Endothelial cell (in vitro differentiated cells): ENCODE measurements at regions not wholly inside any gene's neighbourhood (a gene's known extent, or its start where the extent isn't known, plus 50 kb on each side); places are given as distances from the start of the nearest gene placed in this dataset.
A peak's percentile ranks its signal among the peaks of the same experiment; 100 is the strongest.

Experiments
- DNase-seq: peaks from one replicate; pipeline ENCODE4 v3.0.0; 2021; ENCODE audit warnings: low spot score
- H3K27ac Mint-ChIP-seq: one replicate; pipeline ENCODE4 v1.8.0; 2021; ENCODE audit warnings: mixed read lengths, inconsistent platforms; ENCODE audit not compliant: unreplicated experiment
- H3K27me3 Mint-ChIP-seq: one replicate; pipeline ENCODE4 v1.8.0; 2021; ENCODE audit warnings: mild to moderate bottlenecking, moderate library complexity, mixed read lengths, inconsistent platforms; ENCODE audit not compliant: unreplicated experiment
- H3K36me3 Mint-ChIP-seq: one replicate; pipeline ENCODE4 v1.8.0; 2021; ENCODE audit warnings: mild to moderate bottlenecking, low read depth, mixed read lengths, inconsistent platforms; ENCODE audit not compliant: unreplicated experiment
- H3K4me1 Mint-ChIP-seq: one replicate; pipeline ENCODE4 v1.8.0; 2021; ENCODE audit warnings: mild to moderate bottlenecking, mixed read lengths, inconsistent platforms; ENCODE audit not compliant: unreplicated experiment
- H3K4me3 Mint-ChIP-seq: one replicate; pipeline ENCODE4 v1.8.0; 2021; ENCODE audit warnings: mild to moderate bottlenecking, mixed read lengths, inconsistent platforms; ENCODE audit not compliant: unreplicated experiment
- H3K9me3 Mint-ChIP-seq: one replicate; pipeline ENCODE4 v1.8.0; 2021; ENCODE audit warnings: mixed read lengths, inconsistent platforms; ENCODE audit not compliant: unreplicated experiment
- TF ChIP-seq, protein P1 (sequence below): fragments of 200-600 bp; sonication (generic); IDR thresholded peaks from one replicate; pipeline ENCODE4 v1.5.0; 2021; ENCODE audit warnings: antibody characterized with exemption; ENCODE audit not compliant: unreplicated experiment

GRCh38 chr2:220051716-220052115 lies 424.3 kb downstream of the SLC4A3 start:
- Mint-ChIP-seq H3K9me3 (no peaks in the 10 kb centered on the region), H3K27me3 (no peaks in the 10 kb centered on the region)

DNA sequence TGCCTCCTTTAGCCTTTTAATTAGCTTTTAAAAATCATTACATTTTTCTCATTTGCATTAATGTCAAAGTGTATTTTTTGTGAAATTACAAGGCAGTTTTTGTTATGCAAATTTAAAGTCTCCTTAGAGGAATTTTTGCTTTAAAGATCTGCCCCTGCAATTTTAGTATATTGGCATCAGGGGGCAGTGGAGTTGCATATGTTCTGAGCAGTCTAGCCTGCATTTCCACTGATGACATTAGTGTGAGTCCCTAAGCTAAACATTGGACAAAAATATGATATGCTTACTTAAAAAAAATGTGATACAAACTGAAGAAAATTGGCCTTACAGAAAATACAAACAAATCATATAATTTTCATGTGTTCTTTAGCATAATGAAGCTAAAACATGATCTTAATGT lies 426.5 kb downstream of the SLC4A3 start:
- TF ChIP-seq, protein P1, sequence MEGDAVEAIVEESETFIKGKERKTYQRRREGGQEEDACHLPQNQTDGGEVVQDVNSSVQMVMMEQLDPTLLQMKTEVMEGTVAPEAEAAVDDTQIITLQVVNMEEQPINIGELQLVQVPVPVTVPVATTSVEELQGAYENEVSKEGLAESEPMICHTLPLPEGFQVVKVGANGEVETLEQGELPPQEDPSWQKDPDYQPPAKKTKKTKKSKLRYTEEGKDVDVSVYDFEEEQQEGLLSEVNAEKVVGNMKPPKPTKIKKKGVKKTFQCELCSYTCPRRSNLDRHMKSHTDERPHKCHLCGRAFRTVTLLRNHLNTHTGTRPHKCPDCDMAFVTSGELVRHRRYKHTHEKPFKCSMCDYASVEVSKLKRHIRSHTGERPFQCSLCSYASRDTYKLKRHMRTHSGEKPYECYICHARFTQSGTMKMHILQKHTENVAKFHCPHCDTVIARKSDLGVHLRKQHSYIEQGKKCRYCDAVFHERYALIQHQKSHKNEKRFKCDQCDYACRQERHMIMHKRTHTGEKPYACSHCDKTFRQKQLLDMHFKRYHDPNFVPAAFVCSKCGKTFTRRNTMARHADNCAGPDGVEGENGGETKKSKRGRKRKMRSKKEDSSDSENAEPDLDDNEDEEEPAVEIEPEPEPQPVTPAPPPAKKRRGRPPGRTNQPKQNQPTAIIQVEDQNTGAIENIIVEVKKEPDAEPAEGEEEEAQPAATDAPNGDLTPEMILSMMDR, result peak; percentile 69
- H3K36me3 Mint-ChIP-seq, result no peaks in the 10 kb centered on the region
- H3K4me3 Mint-ChIP-seq, result no peak overlapping the region
- no peak overlapping the region for H3K27ac Mint-ChIP-seq
- no peaks in the 10 kb centered on the region for H3K4me1 Mint-ChIP-seq
- no peak for DNase-seq
- no peaks in the 10 kb centered on the region for H3K27me3 Mint-ChIP-seq
- no peaks in the 10 kb centered on the region for H3K9me3 Mint-ChIP-seq

More at GRCh38 chr2:220051716-220052115, 424.3 kb downstream of the SLC4A3 start:
- no peak for DNase-seq
- H3K4me1 Mint-ChIP-seq, result no peaks in the 10 kb centered on the region
- TF ChIP-seq, protein P1, result no peak
- H3K27ac Mint-ChIP-seq, result no peak overlapping the region
- no peak overlapping the region for H3K4me3 Mint-ChIP-seq
- no peaks in the 10 kb centered on the region for H3K36me3 Mint-ChIP-seq

DNA sequence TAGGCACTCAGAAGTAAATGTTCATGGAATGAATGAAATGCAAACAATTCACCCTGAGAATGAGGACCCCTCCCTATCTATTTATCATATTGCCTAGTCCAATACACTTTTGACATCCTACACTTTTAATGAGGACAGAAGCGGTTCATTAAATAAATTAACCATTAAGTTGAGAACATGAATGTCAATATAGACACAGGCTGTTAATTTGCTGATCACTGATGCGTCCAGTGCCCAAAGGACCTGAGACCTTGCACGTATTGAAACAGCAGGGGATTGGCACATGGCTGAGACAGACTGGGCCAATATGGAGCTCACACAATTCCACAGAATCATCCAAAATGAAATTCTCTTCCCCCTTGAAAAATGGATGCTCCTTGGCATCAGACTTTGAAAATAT lies 430.0 kb downstream of the SLC4A3 start:
- Mint-ChIP-seq H3K9me3 (no peaks in the 10 kb centered on the region), H3K27ac (no peak overlapping the region)

DNA sequence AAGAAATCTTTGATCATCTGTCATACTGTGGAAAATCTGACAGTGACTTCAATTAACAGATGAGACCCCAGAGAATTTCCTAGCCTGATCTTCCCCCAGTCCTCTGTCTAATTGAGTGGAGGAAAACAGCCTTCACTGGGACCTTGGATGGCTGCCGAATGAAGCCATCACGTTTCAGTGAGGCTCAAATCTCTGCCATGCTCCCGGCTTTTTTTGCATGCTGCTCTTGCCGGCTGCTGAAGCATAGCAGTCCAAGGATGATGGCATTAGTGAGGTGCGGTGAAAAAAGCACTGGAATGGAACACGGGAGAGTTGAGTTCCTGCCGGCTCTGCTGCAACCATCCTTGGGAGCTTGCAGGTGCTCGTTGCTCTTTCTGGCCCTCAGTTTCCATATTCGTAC lies 430.5 kb downstream of the SLC4A3 start:
- DNase-seq, result no peak
- H3K4me3 Mint-ChIP-seq, result no peak overlapping the region
- no peaks in the 10 kb centered on the region for H3K27me3 Mint-ChIP-seq
- no peak overlapping the region for H3K27ac Mint-ChIP-seq
- H3K9me3 Mint-ChIP-seq, result no peaks in the 10 kb centered on the region
- no peaks in the 10 kb centered on the region for H3K36me3 Mint-ChIP-seq
- H3K4me1 Mint-ChIP-seq, result no peaks in the 10 kb centered on the region
- TF ChIP-seq, protein P1, result no peak

More for the DNA sequence above, 430.0 kb downstream of the SLC4A3 start:
- Mint-ChIP-seq H3K36me3 (no peaks in the 10 kb centered on the region), H3K27me3 (no peaks in the 10 kb centered on the region), H3K4me3 (no peak overlapping the region), H3K4me1 (no peaks in the 10 kb centered on the region)
- TF ChIP-seq, protein P1, result no peak
- no peak for DNase-seq

- DNase-seq, result no peak
- Mint-ChIP-seq H3K27me3 (no peaks in the 10 kb centered on the region), H3K27ac (no peak overlapping the region), H3K36me3 (no peaks in the 10 kb centered on the region), H3K9me3 (no peaks in the 10 kb centered on the region), H3K4me3 (no peak overlapping the region), H3K4me1 (peaks cover 7% of the 10 kb centered on the region)
- TF ChIP-seq, protein P1, result no peak
Observed at GRCh38 chr2:220064111-220065030, 436.9 kb downstream of the SLC4A3 start.
